Activated T-cell treated with anti-CD3 and anti-CD28 coated beads, Interleukin-2, amount 50 U/mL, for 4 hours (primary cell): ENCODE measurements at regions not wholly inside any gene's neighbourhood (a gene's known extent, or its start where the extent isn't known, plus 50 kb on each side); places are given as distances from the start of the nearest gene placed in this dataset.

ENCODE experiments used
- ATAC-seq, 2 donors: fragments of 200-7000 bp; cut with Tn5 transposase; one replicate each; pipeline ENCODE4 v1.10.0; 2021
- DNase-seq: peaks from one replicate; pipeline ENCODE4 v3.0.0-alpha.2; 2020
- H3K27me3 Mint-ChIP-seq: one replicate; pipeline ENCODE4 v1.8.0; 2021; ENCODE audit warnings: low read depth, mixed read lengths
- H3K36me3 Mint-ChIP-seq: one replicate; pipeline ENCODE4 v1.8.0; 2022; ENCODE audit warnings: mixed read lengths; ENCODE audit not compliant: insufficient read depth
- H3K4me1 Mint-ChIP-seq: one replicate; pipeline ENCODE4 v1.8.0; 2021; ENCODE audit warnings: low read depth, mixed read lengths
- H3K4me3 Mint-ChIP-seq: one replicate; pipeline ENCODE4 v1.8.0; 2021; ENCODE audit warnings: mild to moderate bottlenecking, moderate library complexity, mixed read lengths
- H3K9me3 Mint-ChIP-seq: one replicate; pipeline ENCODE4 v1.8.0; 2021; ENCODE audit warnings: mixed read lengths

DNA sequence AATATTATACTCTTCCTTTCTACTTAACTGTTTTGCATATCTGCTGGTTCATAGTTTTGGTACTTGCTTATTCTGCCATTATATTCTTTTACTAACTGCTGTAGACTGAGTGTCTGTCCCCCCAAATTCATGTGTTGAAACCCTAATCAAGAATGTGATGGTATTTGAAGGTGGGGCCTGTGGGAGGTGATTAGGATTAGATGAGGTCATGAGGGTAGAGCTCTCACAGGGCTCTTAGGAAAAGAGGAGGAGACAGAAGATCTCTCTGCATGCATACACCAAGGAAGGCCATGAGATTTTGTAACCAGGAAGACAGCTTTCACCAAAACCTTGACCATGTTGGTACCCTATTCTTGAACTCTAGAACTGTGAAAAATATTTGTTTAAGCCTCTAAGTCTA, 354.1 kb upstream of the B3GALT2 start:
- no peak for DNase-seq
- Mint-ChIP-seq H3K4me1 (peaks cover 60% of the 10 kb centered on the region), H3K9me3 (peaks cover 4% of the 10 kb centered on the region), H3K36me3 (peaks cover 4% of the 10 kb centered on the region), H3K27me3 (no peaks in the 10 kb centered on the region), H3K4me3 (peak overlapping the region; percentile 75)
- ATAC-seq, result peak; percentile 6 to 10

- DNase-seq (no peak), ATAC-seq (peak; percentile 49 to 53)
- Mint-ChIP-seq H3K4me1 (peaks cover 59% of the 10 kb centered on the region), H3K27me3 (no peaks in the 10 kb centered on the region), H3K36me3 (peaks cover 4% of the 10 kb centered on the region), H3K9me3 (peaks cover 4% of the 10 kb centered on the region), H3K4me3 (peak overlapping the region; percentile 75)
Measured at GRCh38 chr1:193539731-193540459, 353.5 kb upstream of the B3GALT2 start.

GRCh38 chr1:193538680-193539079, 352.3 kb upstream of the B3GALT2 start:
- Mint-ChIP-seq H3K9me3 (peaks cover 4% of the 10 kb centered on the region), H3K4me1 (peaks cover 59% of the 10 kb centered on the region), H3K36me3 (no peaks in the 10 kb centered on the region), H3K27me3 (no peaks in the 10 kb centered on the region), H3K4me3 (peak overlapping the region; percentile 75)
- DNase-seq (no peak), ATAC-seq (peak in 1 of 2 donors; percentile 19)

GRCh38 chr1:193538003-193538354, 351.6 kb upstream of the B3GALT2 start:
- Mint-ChIP-seq H3K27me3 (no peaks in the 10 kb centered on the region), H3K4me3 (peak overlapping the region; percentile 45), H3K9me3 (peaks cover 4% of the 10 kb centered on the region), H3K4me1 (peaks cover 59% of the 10 kb centered on the region), H3K36me3 (no peaks in the 10 kb centered on the region)
- ATAC-seq (peak in 1 of 2 donors; percentile 5), DNase-seq (no peak)

- peak; percentile 89 to 91 for ATAC-seq
- H3K4me1 Mint-ChIP-seq, result peaks cover 54% of the 10 kb centered on the region
- peak overlapping the region; percentile 45 for H3K4me3 Mint-ChIP-seq
Measured at GRCh38 chr1:193537266-193538002, 351.0 kb upstream of the B3GALT2 start.

DNA sequence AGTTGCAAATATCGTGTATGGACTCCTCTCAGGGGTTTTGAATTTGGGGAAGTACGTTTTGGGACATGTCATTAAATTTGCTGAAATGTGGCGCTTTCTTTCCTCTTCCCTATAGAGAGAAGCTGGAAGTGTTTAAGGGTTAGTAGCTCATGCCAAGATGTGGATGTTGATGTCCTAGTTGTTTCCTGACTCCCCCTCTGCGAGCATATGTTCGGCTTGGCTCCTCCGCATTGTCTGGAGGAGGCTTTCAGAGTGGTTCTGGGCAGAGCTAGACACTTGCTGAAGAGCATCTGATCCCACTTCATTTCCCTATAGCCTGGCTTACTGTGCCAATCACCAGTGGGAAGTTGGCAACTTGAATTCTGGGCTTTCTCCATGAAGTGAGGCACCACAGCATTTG, 347.4 kb upstream of the B3GALT2 start:
- DNase-seq (no peak), ATAC-seq (no peak)
- no peak overlapping the region for H3K4me3 Mint-ChIP-seq
- peaks cover 16% of the 10 kb centered on the region for H3K9me3 Mint-ChIP-seq
- H3K4me1 Mint-ChIP-seq, result peaks cover 19% of the 10 kb centered on the region
- no peaks in the 10 kb centered on the region for H3K27me3 Mint-ChIP-seq
- no peaks in the 10 kb centered on the region for H3K36me3 Mint-ChIP-seq

More at GRCh38 chr1:193537266-193538002, 351.0 kb upstream of the B3GALT2 start:
- no peaks in the 10 kb centered on the region for H3K36me3 Mint-ChIP-seq
- H3K27me3 Mint-ChIP-seq, result no peaks in the 10 kb centered on the region
- peak; percentile 48 for DNase-seq
- peaks cover 4% of the 10 kb centered on the region for H3K9me3 Mint-ChIP-seq

DNA sequence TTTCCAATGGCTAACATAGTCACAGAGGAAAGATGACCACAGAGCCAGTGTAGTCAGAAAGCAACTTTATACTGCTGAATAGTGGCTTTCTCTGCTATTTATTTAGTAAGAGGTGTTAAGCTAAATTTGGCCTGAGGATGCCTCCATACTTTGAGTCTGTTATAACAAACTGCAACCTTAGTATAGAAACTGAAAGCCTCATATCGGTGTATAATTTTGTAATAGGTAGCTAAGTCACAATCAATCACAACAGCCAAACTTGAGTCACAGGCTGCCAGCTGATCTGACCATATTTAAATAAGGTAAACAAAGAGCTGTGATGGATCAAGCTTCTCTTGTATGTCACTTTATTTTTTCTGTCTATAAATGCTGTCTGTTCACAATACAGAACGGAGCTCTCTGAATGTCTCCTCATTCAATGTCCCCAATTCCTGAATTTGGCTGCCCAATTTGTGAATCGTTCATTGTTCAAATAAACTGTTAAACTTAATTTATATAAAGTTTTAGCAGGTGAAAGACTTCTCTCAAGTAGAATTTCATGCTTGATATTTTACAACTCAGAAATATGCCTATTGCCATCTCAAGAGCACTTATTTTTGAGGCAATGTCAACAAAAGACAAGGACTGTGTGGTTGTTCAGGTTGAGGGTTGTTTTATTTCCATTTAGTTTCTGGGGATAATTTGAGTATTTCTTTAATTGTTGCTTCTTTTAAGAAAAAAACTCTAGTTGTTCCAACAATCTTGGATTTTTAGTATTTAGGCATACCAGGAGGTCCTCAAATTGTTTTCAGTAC, 339.7 kb upstream of the B3GALT2 start:
- Mint-ChIP-seq H3K27me3 (no peaks in the 10 kb centered on the region), H3K9me3 (peaks cover 7% of the 10 kb centered on the region), H3K4me3 (no peak overlapping the region), H3K36me3 (peaks cover 2% of the 10 kb centered on the region), H3K4me1 (no peaks in the 10 kb centered on the region)
- DNase-seq, result no peak
- peak in 1 of 2 donors; percentile 21 for ATAC-seq

- no peak for ATAC-seq
- H3K4me1 Mint-ChIP-seq, result no peaks in the 10 kb centered on the region
Measured at GRCh38 chr1:193525411-193525810, 339.0 kb upstream of the B3GALT2 start.

DNA sequence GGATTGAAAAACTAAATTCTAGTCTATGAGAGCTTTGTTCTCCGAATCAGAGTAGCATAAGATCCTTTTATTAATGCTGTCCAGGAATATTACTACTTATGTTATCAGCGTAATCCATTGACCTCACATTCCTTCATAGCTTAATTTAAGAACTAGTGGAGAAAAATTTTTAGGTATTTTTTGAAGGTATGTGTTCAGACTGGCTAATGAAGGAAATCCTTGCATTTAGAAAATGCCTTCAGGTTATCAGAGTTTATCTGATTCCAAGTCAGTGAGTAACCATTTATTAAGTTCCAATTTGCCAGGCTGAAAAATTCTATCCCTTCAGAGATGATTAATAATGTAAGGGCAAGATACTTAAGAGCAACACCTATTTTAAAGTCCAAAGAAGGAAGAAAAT, 338.2 kb upstream of the B3GALT2 start:
- DNase-seq (no peak), ATAC-seq (no peak)
- no peaks in the 10 kb centered on the region for H3K4me1 Mint-ChIP-seq
- H3K9me3 Mint-ChIP-seq, result no peaks in the 10 kb centered on the region
- H3K4me3 Mint-ChIP-seq, result no peak overlapping the region
- H3K27me3 Mint-ChIP-seq, result no peaks in the 10 kb centered on the region
- peaks cover 6% of the 10 kb centered on the region for H3K36me3 Mint-ChIP-seq

More at GRCh38 chr1:193525411-193525810, 339.0 kb upstream of the B3GALT2 start:
- H3K4me3 Mint-ChIP-seq, result no peak overlapping the region
- DNase-seq, result no peak
- H3K36me3 Mint-ChIP-seq, result peaks cover 6% of the 10 kb centered on the region
- H3K27me3 Mint-ChIP-seq, result no peaks in the 10 kb centered on the region
- H3K9me3 Mint-ChIP-seq, result peaks cover under 1% of the 10 kb centered on the region

DNA sequence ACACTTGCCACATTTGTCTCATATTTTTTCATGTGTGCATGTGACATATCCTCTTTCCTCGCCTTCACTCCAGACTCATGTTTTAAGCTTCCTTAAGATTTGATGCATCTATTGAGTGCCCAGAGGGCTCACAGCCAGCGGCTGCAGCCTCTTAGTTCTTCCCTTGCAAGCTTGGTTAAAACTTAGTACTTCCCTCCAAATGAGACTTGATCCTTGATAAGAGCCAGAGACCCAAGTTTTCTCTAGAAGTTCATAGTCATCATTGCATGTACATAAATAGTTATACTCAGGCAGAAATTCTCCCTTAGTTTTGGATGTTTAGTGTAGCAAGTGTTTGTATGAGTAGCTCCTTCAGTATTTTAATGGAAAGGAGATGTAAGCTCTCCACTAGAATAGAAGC, 337.6 kb upstream of the B3GALT2 start:
- H3K27me3 Mint-ChIP-seq, result no peaks in the 10 kb centered on the region
- DNase-seq (no peak), ATAC-seq (no peak)
- no peak overlapping the region for H3K4me3 Mint-ChIP-seq
- H3K9me3 Mint-ChIP-seq, result no peaks in the 10 kb centered on the region
- H3K36me3 Mint-ChIP-seq, result peaks cover 6% of the 10 kb centered on the region
- no peaks in the 10 kb centered on the region for H3K4me1 Mint-ChIP-seq

DNA sequence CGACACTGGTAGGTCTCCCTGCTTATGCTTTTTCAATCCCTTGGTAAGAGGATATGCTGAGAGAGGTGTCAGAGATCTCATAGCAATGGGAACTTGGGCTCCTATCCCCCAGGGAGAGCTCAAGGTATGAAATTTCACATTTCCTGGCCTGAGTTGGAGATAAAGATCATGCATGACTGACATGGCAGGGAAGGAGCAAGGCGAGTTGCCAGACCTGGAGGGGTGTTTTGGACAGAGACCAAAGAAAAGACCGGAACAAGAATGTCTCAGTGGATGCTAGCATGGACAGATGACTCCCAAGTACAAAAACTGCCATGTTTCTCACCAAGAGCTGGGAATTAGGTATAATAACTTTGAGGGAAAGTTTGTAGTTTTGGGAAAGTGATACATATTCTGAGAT, 334.1 kb upstream of the B3GALT2 start:
- peaks cover 9% of the 10 kb centered on the region for H3K4me1 Mint-ChIP-seq
- H3K36me3 Mint-ChIP-seq, result peaks cover 5% of the 10 kb centered on the region
- DNase-seq, result no peak
- no peaks in the 10 kb centered on the region for H3K27me3 Mint-ChIP-seq
- H3K9me3 Mint-ChIP-seq, result no peaks in the 10 kb centered on the region
- ATAC-seq, result no peak
- H3K4me3 Mint-ChIP-seq, result no peak overlapping the region

DNA sequence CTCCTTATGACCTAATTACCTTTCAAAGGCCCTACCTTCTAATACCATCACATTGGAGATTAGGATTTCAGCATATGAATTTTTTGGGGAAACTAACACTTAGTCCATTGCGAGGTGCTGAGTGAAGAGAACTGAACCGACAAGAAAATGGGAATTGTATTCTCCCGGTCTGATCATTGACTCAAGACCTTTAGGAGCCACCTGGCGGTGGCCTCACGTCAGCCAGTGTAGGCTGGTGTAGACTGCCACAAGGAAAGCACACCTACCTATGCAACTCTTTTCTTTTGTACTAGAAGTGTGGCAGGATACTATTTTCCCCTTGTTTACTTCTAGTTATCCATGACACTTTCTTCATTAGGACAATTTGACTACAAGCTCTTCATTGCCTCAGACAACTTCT, 333.5 kb upstream of the B3GALT2 start:
- Mint-ChIP-seq H3K4me3 (no peak overlapping the region), H3K4me1 (peaks cover 9% of the 10 kb centered on the region), H3K36me3 (peaks cover 5% of the 10 kb centered on the region), H3K9me3 (no peaks in the 10 kb centered on the region), H3K27me3 (no peaks in the 10 kb centered on the region)
- DNase-seq (no peak), ATAC-seq (no peak)

- H3K27me3 Mint-ChIP-seq, result no peaks in the 10 kb centered on the region
- peaks cover 6% of the 10 kb centered on the region for H3K36me3 Mint-ChIP-seq
- no peak overlapping the region for H3K4me3 Mint-ChIP-seq
- H3K4me1 Mint-ChIP-seq, result peaks cover 11% of the 10 kb centered on the region
- ATAC-seq, result peak; percentile 53 to 56
- DNase-seq, result no peak
- H3K9me3 Mint-ChIP-seq, result peaks cover 3% of the 10 kb centered on the region
Measured at GRCh38 chr1:193516755-193517388, 330.5 kb upstream of the B3GALT2 start.

DNA sequence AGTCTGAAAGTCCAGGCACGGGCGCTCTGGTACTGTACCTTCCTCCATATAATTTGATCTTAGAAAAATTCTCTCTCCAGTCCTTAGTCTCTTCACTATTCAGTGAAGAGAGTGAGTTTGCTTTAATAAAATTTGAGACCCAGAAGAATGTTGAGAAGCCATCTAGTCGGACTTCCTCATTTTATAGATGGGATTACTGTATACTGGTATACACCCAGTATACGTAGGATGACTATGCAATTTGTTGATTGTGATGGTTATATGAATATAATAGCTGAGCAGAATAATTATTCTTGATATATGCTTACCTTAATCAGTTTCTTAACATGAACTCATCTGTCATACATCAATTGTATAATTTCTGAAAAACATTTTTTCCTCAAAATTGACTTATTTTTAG, 328.0 kb upstream of the B3GALT2 start:
- H3K27me3 Mint-ChIP-seq, result no peaks in the 10 kb centered on the region
- DNase-seq, result no peak
- H3K9me3 Mint-ChIP-seq, result peaks cover 10% of the 10 kb centered on the region
- H3K4me3 Mint-ChIP-seq, result no peak overlapping the region
- ATAC-seq, result no peak
- peaks cover 3% of the 10 kb centered on the region for H3K36me3 Mint-ChIP-seq
- H3K4me1 Mint-ChIP-seq, result peaks cover 11% of the 10 kb centered on the region
